DMS 273 (cell line): ENCODE measurements at regions not wholly inside any gene's neighbourhood (a gene's known extent, or its start where the extent isn't known, plus 50 kb on each side); places are given as distances from the start of the nearest gene placed in this dataset.

ENCODE experiments used
- DNase-seq: peaks from one replicate; lab custom pipeline; 2025; ENCODE audit not compliant: unreplicated experiment; lab: John Stamatoyannopoulos, UW

GRCh38 chr4:179492260-179493080 is 2050.2 kb upstream of the AGA start:
- no peak for DNase-seq

GRCh38 chr4:179503976-179504375 is 2061.7 kb upstream of the AGA start:
- no peak for DNase-seq

GRCh38 chr4:179509489-179509888 is 2067.3 kb upstream of the AGA start:
- no peak for DNase-seq

- no peak for DNase-seq
Measured at GRCh38 chr4:179521952-179522351, 2079.7 kb upstream of the AGA start.

GRCh38 chr4:179530958-179531357 is 2088.7 kb upstream of the AGA start:
- DNase-seq, result no peak

GRCh38 chr4:179536694-179537093 is 2094.5 kb upstream of the AGA start:
- DNase-seq, result no peak

GRCh38 chr4:179539641-179540040 is 2097.4 kb upstream of the AGA start:
- no peak for DNase-seq

- DNase-seq, result no peak
Measured at GRCh38 chr4:179543771-179544170, 2101.5 kb upstream of the AGA start.

GRCh38 chr4:179544496-179544895 is 2102.3 kb upstream of the AGA start:
- DNase-seq, result no peak

- no peak for DNase-seq
Measured at GRCh38 chr4:179552131-179552530, 2109.9 kb upstream of the AGA start.

- DNase-seq, result no peak
Measured at GRCh38 chr4:179563741-179564140, 2121.5 kb upstream of the AGA start.

- DNase-seq, result no peak
Measured at GRCh38 chr4:179569549-179569948, 2127.3 kb upstream of the AGA start.

- no peak for DNase-seq
Measured at GRCh38 chr4:179582164-179582905, 2140.1 kb upstream of the AGA start.

- no peak for DNase-seq
Measured at GRCh38 chr4:179583221-179583620, 2141.0 kb upstream of the AGA start.

GRCh38 chr4:179584101-179584500 is 2141.9 kb upstream of the AGA start:
- no peak for DNase-seq

- DNase-seq, result no peak
Measured at GRCh38 chr4:179585761-179586160, 2143.5 kb upstream of the AGA start.

GRCh38 chr4:179586460-179586859 is 2144.2 kb upstream of the AGA start:
- no peak for DNase-seq

GRCh38 chr4:179595671-179596410 is 2153.6 kb upstream of the AGA start:
- no peak for DNase-seq

GRCh38 chr4:179596621-179597020 is 2154.4 kb upstream of the AGA start:
- no peak for DNase-seq

GRCh38 chr4:179597301-179597700 is 2155.1 kb upstream of the AGA start:
- no peak for DNase-seq

- no peak for DNase-seq
Measured at GRCh38 chr4:179601671-179602070, 2159.4 kb upstream of the AGA start.

- DNase-seq, result no peak
Measured at GRCh38 chr4:179605196-179605595, 2163.0 kb upstream of the AGA start.
